HG03108 (cell line): ENCODE measurements at regions not wholly inside any gene's neighbourhood (a gene's known extent, or its start where the extent isn't known, plus 50 kb on each side); places are given as distances from the start of the nearest gene placed in this dataset.
"Not testable (repeated sequence)": the region's sequence is repeated elsewhere in the genome, so short reads cannot be mapped to it uniquely, and the experiment has no call there.

Experiments
- ATAC-seq: cut with Tn5 transposase; IDR thresholded peaks from one replicate; pipeline ENCODE4 v1.9.1; 2021; ENCODE audit warnings: moderate library complexity; ENCODE audit not compliant: unreplicated experiment

GRCh38 chr7:121503730-121504129, 107.6 kb upstream of the FAM3C start:
- no peak for ATAC-seq

DNA sequence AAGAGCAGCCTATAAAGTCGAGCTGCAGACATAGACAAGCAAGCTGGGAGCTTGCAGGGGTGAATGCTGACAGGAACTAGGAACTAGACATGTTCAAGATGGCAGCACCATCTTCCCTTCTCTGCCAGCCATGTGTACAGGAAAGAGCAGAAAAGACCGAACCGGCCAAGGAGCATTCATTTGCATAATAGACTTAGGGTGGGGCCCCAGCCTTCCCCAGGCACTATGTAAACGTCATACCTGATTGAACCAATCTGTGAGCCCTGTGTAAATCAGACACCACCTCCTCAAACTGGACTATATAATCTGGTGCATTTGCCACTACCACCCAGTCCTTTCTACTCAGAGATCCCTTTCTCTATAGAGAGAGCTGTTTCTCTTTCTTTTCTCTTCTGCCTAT, 106.9 kb upstream of the FAM3C start:
- no peak for ATAC-seq

DNA sequence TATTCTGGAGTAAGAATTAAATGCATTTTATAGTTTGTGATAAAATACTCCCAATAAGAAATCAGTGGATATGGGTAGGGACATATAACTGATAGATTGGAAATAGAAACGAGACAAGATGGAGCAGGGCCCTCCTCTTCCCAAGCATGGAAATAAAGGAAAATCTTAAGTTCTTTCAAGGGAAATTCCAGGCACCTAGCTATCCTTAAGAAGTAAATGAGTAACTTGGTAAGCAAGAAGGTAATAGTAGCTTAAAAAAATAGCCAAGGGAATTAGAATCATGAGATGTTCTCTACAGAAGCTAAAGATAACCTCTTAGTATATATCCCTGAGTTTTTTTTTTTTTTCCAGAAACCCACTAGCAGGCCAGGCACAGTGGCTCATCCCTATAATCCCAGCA, 105.5 kb upstream of the FAM3C start:
- no peak for ATAC-seq

- no peak for ATAC-seq
Observed at GRCh38 chr7:121500360-121501058, 104.4 kb upstream of the FAM3C start.

- no peak for ATAC-seq
Observed at GRCh38 chr7:121499624-121500023, 103.5 kb upstream of the FAM3C start.

- ATAC-seq, result no peak
Observed at GRCh38 chr7:121498816-121499215, 102.7 kb upstream of the FAM3C start.

DNA sequence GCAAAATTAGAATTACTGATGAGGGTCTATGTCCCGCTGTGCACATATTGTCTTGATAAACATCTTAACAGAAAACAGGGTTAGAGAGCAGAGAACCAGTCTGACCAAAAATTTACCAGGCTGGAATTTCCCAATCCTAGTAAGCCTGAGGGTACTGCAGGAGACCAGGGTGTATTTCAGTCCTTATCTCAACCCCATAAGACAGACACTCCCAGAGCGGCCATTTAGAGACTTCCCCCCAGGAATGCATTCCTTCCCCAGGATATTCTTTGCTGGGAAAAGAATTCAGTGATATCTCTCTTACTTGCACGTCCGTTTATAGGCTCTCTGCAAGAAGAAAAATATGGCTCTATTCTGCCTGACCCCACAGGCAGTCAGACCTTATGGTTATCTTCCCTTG, 101.4 kb upstream of the FAM3C start:
- ATAC-seq, result not testable (repeated sequence)

DNA sequence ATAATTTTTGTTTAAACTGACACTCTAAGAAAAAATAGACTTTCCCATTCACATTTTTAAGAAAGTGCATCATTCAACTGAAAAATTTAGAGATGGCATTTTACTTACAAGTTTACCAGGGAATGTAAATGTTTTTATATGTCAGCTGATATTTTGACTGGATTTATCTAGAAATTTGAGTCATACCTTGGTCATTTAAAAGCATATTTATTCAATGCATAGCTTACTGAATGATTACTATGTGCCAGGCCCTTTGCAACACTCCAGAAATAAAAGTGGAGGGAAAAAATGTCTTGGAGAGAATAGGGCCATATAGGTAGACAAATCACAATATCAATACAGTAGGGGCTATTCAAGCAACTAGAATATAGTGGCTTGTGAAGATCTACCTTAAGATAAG, 98.4 kb upstream of the FAM3C start:
- no peak for ATAC-seq

DNA sequence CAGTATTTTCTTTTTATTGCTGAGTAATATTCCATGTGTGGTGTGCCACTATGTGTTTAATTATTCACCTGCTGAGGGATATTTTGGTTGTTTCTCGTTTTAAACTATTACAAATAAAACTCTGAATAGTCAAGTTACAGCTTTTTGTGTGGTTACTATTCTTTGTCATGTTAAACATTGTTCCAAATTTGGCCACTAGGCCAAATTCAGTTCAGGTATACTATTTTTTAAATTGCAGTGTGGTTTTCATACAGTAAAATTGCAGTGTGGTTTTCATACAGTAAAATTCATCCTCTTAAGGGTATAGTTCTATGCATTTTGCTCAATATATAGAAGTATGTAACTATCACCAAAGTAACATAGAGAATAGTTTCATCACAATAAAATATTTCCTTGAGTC, 97.4 kb upstream of the FAM3C start:
- no peak for ATAC-seq

GRCh38 chr7:121490309-121490708, 94.2 kb upstream of the FAM3C start:
- no peak for ATAC-seq

DNA sequence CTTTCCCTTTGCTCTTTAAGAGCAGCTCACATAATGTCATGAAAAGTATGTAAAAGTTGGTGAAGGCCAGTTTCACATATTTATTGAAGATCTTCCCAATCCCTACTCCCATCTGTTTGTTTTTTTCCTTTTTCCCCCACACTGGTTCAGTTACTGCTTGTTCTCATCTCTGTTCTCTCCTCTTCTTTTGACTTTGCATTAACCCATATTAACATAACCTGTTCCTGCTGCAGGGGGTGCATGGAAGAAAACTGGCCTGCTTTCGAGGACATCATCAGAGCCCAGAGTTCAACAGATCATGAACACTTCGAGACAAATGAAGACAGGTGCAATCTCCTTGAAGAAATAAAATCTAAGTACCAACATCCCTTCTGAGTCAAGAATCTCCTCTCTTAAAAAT, 93.3 kb upstream of the FAM3C start:
- no peak for ATAC-seq

- ATAC-seq, result no peak
Observed at GRCh38 chr7:121488111-121488650, 92.1 kb upstream of the FAM3C start.

DNA sequence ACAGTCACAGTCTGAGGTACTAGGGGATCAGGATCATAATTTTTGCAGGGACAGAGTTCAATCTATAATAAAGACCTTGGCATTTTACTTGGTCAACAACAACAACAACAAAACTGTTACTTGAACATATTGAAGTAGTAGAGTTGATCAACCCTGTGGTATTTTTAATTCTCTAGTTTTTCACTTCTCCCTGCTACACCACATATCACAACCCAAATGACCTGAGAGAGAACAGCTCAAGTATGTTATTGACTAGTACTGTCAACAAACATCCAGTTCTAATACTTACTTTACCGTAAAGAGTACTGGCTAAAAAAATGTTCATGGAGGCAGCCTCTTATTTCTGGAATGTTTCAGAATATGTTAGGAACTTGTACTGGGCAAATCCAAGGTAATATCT, 90.5 kb upstream of the FAM3C start:
- ATAC-seq, result no peak

DNA sequence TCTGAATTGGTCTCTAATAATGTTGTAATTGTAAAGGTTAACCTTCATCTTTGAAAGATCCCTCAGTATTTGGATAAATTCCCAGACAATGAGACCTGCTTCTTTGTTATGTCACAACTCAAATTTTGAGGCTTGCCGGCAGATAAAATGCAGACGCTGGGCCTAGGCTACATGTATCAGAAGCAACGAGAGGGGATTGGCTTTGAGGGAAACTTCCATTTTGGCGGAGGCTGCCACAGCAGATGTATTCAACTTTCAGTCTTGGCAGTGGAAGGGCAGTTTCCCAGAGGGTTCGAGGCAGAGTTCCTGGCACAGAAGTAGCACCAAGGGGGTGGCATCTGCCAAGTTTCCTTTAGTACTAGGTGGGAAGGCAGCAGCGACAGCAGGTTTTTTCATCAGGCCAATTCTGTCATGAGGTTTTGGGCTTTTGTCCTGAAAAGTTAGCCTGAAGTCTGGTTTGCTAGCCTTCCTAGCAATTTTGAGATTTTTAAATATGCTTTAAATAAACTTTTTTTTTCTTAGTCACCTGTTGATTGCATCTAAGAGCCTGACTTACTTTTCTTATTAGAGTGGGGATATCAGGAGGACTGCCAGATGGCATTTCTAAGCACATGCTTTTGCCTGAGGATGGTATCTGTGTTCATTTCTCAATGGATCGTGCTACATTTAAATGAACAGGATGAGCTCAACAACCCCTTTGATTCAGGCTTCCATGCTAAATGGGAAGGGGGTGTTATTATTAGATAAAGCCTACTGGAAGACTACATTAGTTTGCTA, 89.5 kb upstream of the FAM3C start:
- ATAC-seq, result no peak

- no peak for ATAC-seq
Observed at GRCh38 chr7:121484089-121484763, 88.1 kb upstream of the FAM3C start.

GRCh38 chr7:121480566-121481335, 84.6 kb upstream of the FAM3C start:
- ATAC-seq, result no peak

- ATAC-seq, result no peak
Observed at GRCh38 chr7:121480058-121480457, 84.0 kb upstream of the FAM3C start.

DNA sequence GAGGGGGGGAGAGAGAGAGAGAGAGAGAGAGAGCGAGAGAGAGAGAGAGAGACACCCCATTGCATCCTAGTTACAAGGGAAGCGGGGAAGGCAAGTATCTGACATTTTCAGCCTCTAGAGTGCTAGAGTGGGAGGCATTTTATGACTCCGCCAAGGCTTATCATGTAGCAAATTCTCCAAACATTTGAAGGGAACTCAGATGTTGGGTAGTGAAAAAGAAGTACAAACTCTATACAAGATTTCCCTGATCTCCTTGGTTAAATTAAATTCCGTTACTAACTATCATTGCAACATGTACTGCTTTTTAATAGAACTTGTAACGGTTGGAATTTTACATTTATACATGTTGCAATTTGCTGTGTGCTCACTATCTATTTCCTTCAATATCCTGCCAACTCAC, 83.4 kb upstream of the FAM3C start:
- ATAC-seq, result no peak

DNA sequence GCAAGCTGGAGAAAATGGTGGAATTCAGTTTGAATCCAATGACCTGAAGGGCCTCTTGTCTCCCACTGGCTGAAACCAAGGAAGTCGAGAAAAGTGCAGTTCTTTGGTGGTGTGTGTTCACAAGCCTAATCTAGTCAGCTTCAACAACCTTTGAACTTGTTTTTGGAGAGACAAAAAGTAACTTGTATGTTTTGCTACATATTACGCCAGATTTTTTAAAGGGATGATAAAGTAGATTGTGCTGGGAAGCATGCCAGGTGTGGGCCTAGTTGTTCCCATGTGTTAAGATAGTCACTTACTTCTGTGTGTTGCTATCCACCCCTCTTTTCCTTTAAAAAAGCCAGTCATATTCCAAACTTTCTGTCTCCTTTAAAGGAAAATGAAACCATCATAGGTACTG, 79.7 kb upstream of the FAM3C start:
- ATAC-seq, result no peak

- no peak for ATAC-seq
Observed at GRCh38 chr7:121474301-121474673, 78.2 kb upstream of the FAM3C start.

DNA sequence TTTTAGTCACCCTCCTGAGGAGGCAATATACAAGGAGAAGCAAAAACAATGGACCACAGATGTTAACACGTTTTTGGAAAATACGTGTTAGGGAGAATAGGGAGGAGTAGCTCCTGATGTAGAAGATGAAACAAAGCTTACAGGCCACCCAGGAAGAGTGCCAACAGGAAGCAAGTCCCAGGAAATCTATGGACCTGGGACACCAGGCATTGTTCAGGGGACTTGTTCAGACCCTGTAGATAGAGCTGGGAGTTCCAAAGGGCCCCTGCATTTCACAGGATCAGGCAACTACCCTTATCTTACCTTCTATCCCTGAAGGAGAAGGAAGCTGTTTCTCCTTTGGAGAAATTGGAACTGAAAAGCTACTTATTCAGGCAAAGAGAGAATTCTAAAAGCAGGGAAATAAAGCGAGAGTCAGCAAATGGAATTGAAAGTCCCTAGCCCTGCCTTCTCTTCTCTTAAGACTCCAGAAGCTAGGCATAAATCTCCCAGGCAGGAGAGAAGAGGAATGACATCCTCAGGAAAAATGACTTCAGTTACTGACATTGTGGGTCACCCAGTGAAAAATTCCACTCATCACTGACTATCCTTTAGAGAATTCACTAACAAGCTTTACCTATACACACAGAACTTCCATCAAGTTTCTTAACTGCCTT, 77.7 kb upstream of the FAM3C start:
- no peak for ATAC-seq
